GM18505 (cell line): ENCODE measurements at regions not wholly inside any gene's neighbourhood (a gene's known extent, or its start where the extent isn't known, plus 50 kb on each side); places are given as distances from the start of the nearest gene placed in this dataset.

ENCODE experiments used
- ATAC-seq: cut with Tn5 transposase; IDR thresholded peaks from one replicate; pipeline ENCODE4 v1.9.1; 2021; ENCODE audit not compliant: unreplicated experiment
- POLR2A ChIP-seq: IDR thresholded peaks from 4 replicates; pipeline ENCODE4 v1.6.1; 2011; ENCODE audit warnings: borderline replicate concordance; ENCODE audit not compliant: insufficient read depth, insufficient read length; ENCODE audit errors: extremely low read depth

DNA sequence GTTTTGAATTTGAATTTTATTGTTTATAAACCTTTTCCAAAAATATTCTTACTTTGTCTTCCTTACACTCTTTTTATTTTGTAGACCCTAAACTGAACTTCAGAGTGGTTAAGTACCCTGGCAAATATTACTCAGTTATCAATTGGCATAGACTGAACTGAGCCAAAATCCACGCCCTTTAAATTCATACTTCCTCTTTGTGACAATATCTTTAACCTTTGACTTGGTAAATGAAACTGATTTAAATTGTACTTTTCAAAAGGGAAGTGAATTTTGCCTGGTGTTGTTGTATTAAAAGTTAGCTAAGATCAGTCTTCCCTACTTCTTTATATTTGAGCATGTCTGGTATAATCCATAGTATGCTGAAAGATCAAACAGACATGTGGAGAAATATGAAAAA is 184.3 kb upstream of the USP15 start:
- ATAC-seq = peak; percentile 77
- TF ChIP-seq POLR2A = no peak

DNA sequence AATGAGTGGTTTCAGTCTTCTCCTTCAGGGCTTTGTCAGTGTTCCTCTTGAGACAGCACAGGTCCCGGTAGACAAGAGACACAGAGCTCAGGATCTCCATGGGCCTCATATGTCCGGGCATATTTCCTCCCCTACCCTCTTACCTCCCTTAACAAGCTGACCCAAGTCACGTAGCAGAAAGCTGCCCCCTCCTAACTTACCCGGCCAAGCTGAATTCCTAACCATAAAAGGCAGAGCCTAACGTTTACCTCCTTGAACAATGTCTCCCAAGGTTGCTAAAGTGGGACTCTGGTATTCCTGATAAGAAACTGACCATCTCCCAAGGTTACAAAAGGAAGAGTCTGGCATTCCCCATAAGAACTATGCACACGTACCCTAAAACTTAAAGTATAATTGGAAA is 182.2 kb upstream of the USP15 start:
- ATAC-seq = no peak
- TF ChIP-seq POLR2A = no peak

DNA sequence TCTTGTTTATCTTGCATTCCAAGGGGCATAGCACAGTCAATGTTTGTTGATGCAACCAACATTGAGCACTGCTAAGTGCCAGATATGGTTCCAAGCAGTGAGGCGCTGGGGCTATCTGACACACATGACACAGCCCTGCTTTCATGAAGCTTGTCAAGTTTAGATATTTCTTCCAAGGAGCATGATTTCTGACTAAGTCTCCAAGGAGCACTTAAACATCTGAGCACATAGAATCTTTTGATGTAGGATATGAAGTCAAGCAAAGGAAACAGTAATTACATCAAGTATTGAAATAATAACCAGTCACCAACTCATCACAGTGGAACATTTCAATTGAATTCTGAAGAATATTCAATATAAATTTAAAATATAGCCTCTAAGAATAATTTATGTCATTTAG is 177.8 kb upstream of the USP15 start:
- ATAC-seq = no peak
- no peak for TF ChIP-seq POLR2A

DNA sequence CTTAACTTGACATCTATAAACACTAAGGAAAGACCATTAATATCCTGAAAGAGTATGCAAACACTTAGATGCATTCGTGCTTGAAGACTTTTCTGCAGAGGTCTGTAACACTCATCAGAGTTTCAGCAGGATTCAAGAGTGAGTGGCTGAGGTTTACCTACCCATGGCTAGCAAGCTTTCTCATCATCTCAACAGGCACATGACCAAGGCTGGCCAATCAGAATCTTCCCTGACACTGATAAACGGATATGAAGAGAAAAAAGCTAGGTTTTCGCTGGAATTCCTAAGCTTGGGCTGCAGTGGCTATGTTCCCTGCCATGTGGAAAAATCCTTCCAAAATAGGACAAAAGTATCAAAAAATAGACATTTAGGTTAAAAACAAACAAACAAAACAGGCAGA is 162.1 kb upstream of the USP15 start:
- TF ChIP-seq POLR2A = no peak
- ATAC-seq = no peak

DNA sequence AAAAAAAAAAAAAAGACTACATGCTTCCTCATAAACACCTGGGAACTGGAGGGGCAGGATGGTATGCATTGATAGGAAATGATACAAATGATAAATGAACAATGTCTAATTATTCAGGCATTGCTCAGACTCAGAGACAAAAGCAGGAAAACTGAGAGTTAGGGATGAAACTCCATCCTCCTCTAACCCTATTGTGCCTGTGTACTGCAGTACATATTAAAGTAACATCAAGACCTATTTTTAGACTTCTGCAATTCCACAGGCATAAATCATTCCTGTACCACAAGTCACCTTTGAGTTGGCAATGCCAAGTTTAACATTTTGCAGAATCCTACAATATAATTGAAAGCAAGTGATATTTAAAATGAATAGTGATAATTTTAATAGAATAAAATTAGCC is 156.5 kb upstream of the USP15 start:
- no peak for TF ChIP-seq POLR2A
- ATAC-seq = no peak

DNA sequence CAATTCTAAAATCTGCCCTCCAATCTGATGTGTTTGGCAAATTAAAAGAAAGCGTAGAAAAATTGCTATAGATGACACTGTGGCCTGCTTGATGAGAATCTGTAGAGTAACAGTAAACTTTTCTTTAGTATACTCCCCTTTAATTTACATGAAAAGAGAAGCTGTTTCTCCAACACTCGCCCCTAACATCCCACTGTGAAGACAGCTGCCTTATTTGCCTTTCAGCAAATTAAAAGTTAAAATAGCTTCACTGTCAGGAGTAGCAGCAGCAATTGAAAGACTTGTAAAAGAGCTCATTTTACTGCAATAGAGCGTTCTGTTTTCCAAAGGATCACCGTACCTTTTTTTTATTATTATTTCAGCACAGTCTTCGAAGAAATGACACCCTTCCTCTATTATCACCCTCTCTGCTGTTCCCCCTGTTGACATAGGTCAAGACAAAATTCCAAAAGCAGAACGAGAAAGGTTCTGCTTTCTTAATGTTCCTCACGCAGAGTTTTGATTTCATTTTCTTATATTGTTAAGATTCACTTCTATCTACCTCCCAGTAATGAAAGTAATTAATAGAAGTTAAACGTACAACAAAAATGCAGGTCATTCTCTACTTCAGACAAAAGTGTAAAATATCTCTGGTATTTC is 153.5 kb upstream of the USP15 start:
- no peak for ATAC-seq
- TF ChIP-seq POLR2A = no peak

DNA sequence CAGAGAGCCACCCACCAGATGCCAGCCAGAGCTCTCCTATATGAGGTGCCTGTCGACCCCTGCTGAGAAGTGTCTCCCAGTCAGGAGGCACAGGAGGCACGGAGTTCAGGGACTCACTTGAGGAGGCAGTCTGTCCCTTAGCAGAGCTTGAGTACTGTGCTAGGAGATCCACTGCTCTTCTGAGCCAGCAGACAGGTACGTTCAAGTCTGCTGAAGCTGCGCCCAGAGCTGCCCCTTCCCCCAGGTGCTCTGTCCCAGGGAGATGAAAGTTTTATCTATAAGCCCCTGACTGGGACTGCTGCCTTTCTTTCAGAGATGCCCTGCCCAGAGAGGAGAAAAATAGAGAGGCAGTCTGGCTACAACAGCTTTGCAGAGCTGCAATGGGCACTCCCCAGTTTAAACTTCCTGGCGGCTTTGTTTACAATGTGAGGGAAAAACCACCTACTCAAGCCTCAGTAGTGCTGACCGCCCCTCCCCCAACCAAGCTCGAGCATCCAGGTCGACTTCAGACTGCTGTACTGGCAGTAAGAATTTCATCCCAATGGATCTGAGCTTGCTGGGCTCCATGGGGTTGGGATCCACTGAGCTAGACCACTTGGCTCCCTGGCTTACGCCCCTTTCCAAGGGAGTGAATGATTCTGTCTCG is 146.7 kb upstream of the USP15 start:
- TF ChIP-seq POLR2A = no peak
- ATAC-seq = no peak

DNA sequence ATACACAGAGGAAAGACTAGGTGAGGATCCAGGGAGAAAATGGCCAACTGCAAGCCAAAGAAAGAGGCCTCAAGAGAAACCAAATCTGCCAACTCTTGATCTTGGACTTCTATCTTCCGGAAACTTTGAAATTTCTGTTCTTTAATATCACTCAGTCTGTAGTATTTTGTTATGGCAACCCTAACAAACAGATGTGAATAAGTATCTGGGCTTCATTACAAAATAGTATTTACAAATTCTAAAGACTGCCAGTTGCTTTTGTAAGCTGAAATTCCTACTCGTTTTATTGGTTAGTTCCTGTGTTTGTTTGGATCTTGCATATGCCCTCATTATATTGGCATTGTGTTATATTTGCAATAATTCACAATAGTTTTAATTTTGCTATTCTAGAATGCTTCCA is 143.2 kb upstream of the USP15 start:
- TF ChIP-seq POLR2A = no peak

DNA sequence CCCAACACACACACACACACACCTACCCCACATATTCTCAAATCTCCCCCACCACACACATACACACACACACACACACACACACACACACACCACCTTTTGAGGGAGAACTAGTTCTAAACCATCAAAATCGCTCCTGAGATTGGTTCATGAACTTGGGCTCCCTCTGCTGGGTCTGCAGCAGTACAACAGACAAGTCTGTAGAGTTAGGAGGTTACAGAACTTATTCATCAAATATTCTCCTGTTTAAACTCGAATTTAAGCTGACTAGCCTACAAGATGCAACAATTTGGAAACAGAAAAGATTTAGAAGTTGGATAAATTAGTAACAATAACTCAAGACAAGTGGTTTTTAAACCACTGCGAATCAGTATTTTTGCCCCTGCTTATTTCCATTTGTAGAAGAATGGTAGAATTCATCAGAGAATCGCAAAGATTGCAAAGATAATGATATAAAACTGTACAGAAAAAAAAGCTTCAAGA is 136.4 kb upstream of the USP15 start:
- ATAC-seq = no peak
- TF ChIP-seq POLR2A = no peak

More for the DNA sequence above, 143.2 kb upstream of the USP15 start:
- no peak for ATAC-seq

DNA sequence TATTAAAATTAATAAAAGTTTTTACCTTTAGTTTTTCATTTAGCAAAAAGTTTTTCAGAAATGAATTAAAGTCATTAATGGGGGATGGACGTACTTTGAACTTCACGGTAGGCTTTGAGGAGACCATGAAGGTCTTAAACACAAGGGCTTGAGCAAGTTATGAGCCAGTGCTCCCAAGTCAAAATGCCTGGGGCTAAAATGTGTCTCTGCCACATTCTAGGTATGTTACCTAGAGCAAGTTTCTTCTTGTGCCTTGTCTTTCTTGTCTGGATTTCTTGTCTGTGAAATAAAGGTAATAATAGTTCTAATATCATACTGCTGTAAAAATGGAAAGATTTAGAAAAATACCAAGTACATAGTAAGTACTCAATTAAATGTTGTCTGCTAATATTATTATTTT is 132.7 kb upstream of the USP15 start:
- ATAC-seq = no peak
- TF ChIP-seq POLR2A = no peak

DNA sequence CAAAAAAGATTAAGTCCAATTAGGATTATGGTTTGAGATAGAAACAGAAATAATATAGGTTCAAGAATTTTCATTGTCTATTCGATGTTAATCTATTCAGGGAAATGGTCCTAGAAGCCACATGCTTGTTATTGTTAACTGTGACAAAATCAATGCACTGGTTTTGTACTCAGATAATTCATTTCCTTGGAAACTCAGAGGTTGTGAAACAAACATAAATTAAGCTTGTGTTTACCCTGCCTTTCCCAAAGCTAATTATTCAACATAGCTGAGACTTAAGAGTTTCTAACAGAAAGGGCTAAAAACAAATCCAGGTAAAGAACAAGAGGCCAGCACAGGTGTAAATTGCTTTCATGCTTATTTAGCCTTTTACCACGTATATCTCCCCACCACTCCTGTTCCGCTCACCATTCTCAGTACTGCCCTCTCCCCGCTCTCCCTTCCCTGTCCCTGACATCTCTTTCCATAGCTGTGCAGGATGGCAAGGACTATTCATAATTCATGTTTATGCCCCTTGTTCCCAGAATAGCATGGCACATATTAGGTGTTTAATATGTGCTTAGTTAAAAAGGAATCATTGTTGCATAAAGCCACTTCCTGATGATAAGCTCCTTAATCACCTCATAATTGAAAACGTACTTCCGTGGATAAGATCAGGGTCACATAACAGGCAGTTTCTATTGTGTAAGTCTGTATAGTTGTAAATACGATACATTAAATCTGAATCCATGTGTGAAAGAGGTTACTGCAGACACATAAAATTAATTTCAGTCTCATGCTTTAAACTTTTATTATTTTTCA is 131.8 kb upstream of the USP15 start:
- no peak for TF ChIP-seq POLR2A
- ATAC-seq = no peak

DNA sequence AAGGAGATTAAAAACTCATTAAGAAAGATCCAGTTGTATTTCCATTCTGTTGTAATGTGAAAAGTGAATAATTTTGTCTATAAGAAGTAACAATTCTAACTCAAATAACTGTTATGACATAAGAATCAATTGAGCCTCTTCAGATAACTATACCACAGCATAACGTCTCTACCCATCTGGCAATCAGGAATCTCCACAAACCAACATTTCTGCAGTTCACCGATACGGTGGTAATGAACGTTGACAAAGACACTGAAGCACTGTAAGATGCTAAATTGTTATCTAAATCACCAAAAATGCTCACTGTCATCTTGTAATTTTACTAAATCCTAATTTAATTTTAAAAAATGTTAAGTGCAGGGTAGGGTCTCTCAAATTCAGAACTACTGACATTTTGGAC is 130.9 kb upstream of the USP15 start:
- TF ChIP-seq POLR2A = no peak
- ATAC-seq = no peak

DNA sequence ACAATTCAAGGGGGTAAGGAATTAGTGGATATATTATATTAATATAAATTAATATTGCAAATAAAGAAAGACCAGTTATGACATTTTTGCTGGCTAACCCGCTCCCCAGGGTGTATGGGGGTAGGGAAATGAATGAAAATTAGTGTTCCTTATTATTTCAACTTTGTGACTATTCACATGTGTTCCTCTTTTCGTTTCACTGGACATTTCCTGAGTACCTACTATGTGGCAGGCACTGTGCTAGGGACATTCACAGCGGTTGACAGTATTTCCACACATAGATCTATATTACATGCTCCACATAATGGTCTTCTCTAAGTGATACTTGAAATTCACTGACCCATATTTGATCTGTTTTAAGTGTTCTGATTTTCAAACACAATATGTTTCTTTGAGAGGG is 129.8 kb upstream of the USP15 start:
- no peak for TF ChIP-seq POLR2A
- ATAC-seq = no peak
